Tibial nerve (tissue), 4 donors: ENCODE measurements at regions not wholly inside any gene's neighbourhood (a gene's known extent, or its start where the extent isn't known, plus 50 kb on each side); places are given as distances from the start of the nearest gene placed in this dataset.

Experiments used
- EP300 ChIP-seq, 2 donors: sonication (generic); formaldehyde crosslinking; IDR thresholded peaks; one replicate each; pipeline ENCODE4 v1.6.1; 2017; ENCODE audit warnings: antibody characterized with exemption in 2 of 2, mild to moderate bottlenecking in 1 of 2
- POLR2A ChIP-seq, 2 donors: fragments of 450-650 bp; IDR thresholded peaks; one replicate each; pipeline ENCODE4 v1.6.1; 2017; ENCODE audit warnings: antibody characterized with exemption in 2 of 2, mild to moderate bottlenecking in 2 of 2, moderate library complexity in 2 of 2
- TF ChIP-seq, protein P1 (sequence below), 5 experiments: fragments of 200-600 bp in 3 of 5; fragments of 450-650 bp in 2 of 5; sonication (generic) in 3 of 5; IDR thresholded peaks; one replicate each; pipeline ENCODE4 v1.5.1; 2016 to 2019; ENCODE audit warnings: antibody characterized with exemption in 5 of 5, mild to moderate bottlenecking in 3 of 5, moderate library complexity in 2 of 5

DNA sequence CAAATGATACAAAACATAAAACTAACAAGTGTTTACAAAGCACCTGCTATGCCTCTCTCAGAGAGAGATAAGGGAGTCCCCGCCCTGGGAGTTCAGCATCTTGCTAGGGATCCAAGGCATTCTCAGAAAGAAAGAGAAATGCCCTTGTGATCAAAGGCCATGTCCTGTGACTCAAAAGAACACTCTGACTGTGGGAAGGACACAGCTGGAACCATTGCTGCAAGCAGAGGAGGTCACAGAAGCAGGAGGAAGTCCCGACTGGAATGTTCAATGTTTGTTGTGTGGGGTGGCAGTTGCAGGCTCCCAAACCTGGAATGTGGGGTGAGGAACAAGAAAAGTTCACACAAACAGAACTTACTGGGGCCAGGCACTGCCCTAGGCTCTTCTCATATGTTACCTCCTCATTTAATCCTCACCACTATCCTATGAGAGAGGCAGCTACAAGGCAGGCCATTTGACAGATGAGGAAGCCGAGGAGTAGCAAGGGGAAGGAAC lies 93.0 kb upstream of the GRIK3 start:
- TF ChIP-seq POLR2A (IDR thresholded peaks at IDR 0.05) (no peak), EP300 (IDR thresholded peaks at IDR 0.05) (no peak)
- TF ChIP-seq, protein P1, sequence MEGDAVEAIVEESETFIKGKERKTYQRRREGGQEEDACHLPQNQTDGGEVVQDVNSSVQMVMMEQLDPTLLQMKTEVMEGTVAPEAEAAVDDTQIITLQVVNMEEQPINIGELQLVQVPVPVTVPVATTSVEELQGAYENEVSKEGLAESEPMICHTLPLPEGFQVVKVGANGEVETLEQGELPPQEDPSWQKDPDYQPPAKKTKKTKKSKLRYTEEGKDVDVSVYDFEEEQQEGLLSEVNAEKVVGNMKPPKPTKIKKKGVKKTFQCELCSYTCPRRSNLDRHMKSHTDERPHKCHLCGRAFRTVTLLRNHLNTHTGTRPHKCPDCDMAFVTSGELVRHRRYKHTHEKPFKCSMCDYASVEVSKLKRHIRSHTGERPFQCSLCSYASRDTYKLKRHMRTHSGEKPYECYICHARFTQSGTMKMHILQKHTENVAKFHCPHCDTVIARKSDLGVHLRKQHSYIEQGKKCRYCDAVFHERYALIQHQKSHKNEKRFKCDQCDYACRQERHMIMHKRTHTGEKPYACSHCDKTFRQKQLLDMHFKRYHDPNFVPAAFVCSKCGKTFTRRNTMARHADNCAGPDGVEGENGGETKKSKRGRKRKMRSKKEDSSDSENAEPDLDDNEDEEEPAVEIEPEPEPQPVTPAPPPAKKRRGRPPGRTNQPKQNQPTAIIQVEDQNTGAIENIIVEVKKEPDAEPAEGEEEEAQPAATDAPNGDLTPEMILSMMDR (IDR thresholded peaks at IDR 0.05) = no peak
